Ovary (tissue), 3 donors: ENCODE measurements at regions not wholly inside any gene's neighbourhood (a gene's known extent, or its start where the extent isn't known, plus 50 kb on each side); places are given as distances from the start of the nearest gene placed in this dataset.

Source experiments
- EP300 ChIP-seq: sonication (generic); formaldehyde crosslinking; IDR thresholded peaks from one replicate; pipeline ENCODE4 v1.6.1; 2017; ENCODE audit warnings: antibody characterized with exemption
- POLR2A ChIP-seq: fragments of 450-650 bp; IDR thresholded peaks from one replicate; pipeline ENCODE4 v1.6.1; 2017; ENCODE audit warnings: antibody characterized with exemption, mild to moderate bottlenecking, moderate library complexity
- TF ChIP-seq, protein P1 (sequence below), 3 donors: fragments of 450-650 bp in 2 of 3; fragments of 200-600 bp in 1 of 3; IDR thresholded peaks; one replicate each; pipeline versions ENCODE4 v1.5.1 to v1.8.0; 2016 to 2022; ENCODE audit warnings: antibody characterized with exemption in 3 of 3, mild to moderate bottlenecking in 1 of 3
- donor health status: DM: no; HTN: no; CAD: no.

DNA sequence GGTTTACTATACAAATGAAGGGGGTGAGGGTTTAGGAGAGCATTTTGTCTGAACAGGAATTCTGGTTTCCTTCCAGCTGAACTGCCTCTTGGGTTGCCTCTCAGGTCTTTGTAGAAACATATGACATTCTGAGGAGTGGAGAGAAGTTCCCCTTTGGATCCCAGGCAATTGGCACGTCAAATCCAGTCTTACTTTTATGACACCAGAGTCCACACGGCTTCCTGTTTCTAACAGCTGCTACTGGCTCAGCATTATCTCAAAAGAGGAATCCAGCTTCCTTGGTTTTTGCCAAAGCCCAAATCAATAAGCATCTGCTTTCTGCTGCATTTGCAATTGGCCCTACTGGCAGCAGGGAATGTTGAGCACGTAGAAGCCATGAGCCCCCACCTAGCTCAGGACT lies 97.6 kb upstream of the FAM20A start:
- TF ChIP-seq, protein P1, sequence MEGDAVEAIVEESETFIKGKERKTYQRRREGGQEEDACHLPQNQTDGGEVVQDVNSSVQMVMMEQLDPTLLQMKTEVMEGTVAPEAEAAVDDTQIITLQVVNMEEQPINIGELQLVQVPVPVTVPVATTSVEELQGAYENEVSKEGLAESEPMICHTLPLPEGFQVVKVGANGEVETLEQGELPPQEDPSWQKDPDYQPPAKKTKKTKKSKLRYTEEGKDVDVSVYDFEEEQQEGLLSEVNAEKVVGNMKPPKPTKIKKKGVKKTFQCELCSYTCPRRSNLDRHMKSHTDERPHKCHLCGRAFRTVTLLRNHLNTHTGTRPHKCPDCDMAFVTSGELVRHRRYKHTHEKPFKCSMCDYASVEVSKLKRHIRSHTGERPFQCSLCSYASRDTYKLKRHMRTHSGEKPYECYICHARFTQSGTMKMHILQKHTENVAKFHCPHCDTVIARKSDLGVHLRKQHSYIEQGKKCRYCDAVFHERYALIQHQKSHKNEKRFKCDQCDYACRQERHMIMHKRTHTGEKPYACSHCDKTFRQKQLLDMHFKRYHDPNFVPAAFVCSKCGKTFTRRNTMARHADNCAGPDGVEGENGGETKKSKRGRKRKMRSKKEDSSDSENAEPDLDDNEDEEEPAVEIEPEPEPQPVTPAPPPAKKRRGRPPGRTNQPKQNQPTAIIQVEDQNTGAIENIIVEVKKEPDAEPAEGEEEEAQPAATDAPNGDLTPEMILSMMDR (IDR thresholded peaks at IDR 0.05) = no peak
- no peak for TF ChIP-seq EP300
- no peak for TF ChIP-seq POLR2A
